ENCODE measurements at regions not wholly inside any gene's neighbourhood (a gene's known extent, or its start where the extent isn't known, plus 50 kb on each side); places are given as distances from the start of the nearest gene placed in this dataset.

DNA sequence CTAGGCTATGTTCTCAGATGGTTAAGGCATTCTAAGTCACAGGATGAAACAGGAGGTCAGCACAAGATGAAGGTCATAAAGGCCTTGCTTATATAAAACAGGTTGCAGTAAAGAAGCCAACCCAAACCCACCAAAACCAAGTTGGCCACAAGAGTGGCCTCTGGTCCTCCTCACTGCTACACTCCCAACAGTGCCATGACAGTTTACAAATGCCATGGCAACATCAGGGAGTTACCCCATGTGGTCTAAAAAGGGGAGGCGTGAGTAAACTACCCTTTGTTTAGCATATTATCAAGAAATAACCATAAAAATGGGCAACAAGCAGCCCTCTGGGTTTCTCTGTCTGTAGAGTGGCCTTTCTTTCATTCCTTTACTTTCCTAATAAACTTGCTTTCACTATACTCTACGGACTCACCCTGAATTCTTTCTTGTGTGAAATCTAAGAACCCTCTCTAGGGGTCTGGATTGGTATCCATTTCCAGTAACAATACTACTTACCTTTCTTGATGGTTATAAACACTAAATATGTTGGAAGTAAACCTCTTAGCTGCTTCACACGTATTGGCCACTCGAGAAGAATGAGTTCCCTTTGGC, 1237.9 kb downstream of the FAM181B start:
- no peak for DNase-seq

- no peak for DNase-seq
These were observed 1239.2 kb downstream of the FAM181B start for GRCh38 chr11:81494431-81494830.

- no peak for DNase-seq
These were observed 1240.7 kb downstream of the FAM181B start for GRCh38 chr11:81492923-81493445.

DNA sequence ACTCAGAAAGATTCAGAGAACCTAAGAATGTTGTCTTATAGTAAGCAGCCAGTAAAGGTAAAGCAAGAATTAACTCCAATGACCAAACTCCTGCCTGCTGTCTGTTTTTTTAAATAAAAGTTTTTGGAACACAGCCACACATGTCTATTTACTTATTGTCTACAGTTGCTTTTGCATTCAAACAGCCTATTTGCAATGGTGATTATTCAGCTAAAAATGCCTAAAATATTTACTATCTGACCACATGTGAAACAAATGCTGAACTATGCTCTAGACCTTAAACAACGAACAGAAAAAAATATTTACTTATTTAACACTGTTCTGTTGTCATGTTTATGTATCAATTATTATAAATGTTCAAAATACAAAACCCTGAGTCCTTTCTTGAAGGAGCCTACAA, 1246.6 kb downstream of the FAM181B start:
- no peak for DNase-seq

GRCh38 chr11:81484196-81484595, 1249.5 kb downstream of the FAM181B start:
- no peak for DNase-seq

GRCh38 chr11:81477277-81477676, 1256.4 kb downstream of the FAM181B start:
- DNase-seq = no peak

DNA sequence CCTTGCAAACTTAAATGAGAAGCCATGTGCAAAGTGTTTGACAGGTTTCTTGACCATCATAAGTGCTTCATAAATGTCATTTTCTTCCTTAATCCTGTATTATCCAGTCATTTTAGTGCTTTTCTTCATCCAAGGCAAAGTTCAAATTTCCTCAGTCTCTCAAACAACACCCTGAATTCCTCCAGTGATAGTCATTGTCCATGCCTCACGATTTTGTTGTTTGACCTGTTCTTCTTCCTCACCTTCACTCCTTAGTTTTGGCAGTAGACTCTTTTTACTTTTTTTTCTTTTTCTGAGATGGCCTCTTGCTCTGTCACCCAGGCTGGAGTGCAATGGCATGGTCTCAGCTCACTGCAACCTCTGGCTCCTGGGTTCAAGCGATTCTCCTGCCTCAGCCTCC, 1257.3 kb downstream of the FAM181B start:
- no peak for DNase-seq

- DNase-seq = no peak
These were observed 1261.0 kb downstream of the FAM181B start for GRCh38 chr11:81472646-81473045.

- no peak for DNase-seq
These were observed 1263.2 kb downstream of the FAM181B start for GRCh38 chr11:81470446-81470845.

- DNase-seq = no peak
These were observed 1273.8 kb downstream of the FAM181B start for GRCh38 chr11:81459766-81460306.

- DNase-seq = no peak
These were observed 1284.0 kb downstream of the FAM181B start for GRCh38 chr11:81449588-81450156.

DNA sequence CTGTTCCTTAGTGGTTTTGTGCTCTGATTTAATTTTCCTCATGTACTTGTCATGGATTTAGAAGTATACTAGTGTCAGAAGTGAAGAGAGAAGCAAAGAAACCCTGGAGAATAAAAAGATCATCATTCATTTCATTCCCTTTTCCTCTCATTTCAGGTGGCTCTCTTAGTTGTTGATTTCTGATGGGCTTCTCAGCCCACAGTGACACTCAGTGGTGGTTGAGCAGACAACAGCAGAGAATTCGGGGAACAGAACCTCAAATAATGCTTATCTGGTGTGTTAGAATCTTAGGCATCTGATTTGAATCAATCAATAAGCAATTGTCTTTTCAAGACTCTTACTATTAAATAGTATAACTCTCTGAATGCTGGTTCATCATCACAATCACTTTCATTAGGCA, 1289.4 kb downstream of the FAM181B start:
- no peak for DNase-seq

DNA sequence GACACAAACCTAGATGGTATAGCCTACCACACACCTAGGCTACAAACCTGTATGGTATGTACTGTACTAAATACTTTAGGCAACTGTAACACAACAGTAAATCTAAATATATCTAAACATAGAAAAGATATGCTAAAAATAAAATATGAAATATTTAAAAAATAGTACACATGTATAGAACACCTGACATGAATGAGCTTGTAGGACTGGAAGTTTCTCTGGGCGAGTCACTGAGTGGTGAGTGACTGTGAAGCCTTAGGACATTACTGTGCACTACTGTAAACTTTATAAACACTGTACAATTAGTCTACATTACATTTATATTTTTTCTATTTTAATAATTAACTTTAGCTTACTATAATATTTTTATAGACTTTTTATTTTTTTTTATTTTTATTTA, 1301.3 kb downstream of the FAM181B start:
- no peak for DNase-seq

GRCh38 chr11:81424822-81425221, 1308.8 kb downstream of the FAM181B start:
- no peak for DNase-seq

DNA sequence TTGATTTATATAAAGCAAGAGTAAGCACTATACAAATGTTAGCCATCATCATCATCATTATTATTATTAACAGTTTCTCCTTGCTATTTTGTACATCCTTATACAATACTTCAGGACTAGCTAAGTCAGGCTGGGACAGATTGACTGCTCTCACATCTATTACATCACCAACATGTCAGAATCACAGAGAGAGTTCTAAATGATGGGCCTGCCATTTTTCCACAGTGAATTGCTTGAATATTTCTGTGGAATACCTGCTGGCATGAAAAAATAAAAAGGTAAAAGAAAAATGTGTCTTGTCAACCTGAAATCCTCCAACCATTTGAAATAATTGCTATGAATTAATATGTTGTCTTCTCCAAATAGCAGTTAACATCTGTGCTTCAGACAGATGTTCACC, 1311.3 kb downstream of the FAM181B start:
- no peak for DNase-seq

- DNase-seq = no peak
These were observed 1312.3 kb downstream of the FAM181B start for GRCh38 chr11:81421251-81421860.

- no peak for DNase-seq
These were observed 1312.9 kb downstream of the FAM181B start for GRCh38 chr11:81420668-81421250.

DNA sequence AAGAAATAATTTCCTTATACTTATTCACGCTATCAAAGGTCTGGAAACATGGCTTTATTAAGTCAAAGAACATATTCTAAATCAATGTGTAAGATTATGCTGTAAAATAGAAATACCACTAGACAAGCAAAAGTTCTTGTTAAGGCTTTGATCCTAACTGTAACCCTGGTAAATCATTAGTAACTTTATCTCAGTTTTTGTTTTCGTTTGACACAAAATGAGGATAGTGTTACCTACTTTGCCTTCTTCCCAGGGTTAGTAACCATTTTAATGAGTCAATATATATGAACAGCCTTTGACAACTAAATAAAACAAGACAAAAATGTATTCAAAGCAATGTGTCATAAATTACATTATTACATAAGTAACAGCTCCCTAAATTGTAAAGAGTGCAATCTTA, 1336.3 kb downstream of the FAM181B start:
- DNase-seq = no peak

- no peak for DNase-seq
These were observed 1339.4 kb downstream of the FAM181B start for GRCh38 chr11:81394311-81394710.

GRCh38 chr11:81388326-81388725, 1345.3 kb downstream of the FAM181B start:
- no peak for DNase-seq

- DNase-seq = no peak
These were observed 1353.3 kb downstream of the FAM181B start for GRCh38 chr11:81380395-81380794.

GRCh38 chr11:81377418-81377817, 1356.2 kb downstream of the FAM181B start:
- DNase-seq = no peak

- DNase-seq = no peak
These were observed 1359.7 kb downstream of the FAM181B start for GRCh38 chr11:81373986-81374385.

DNA sequence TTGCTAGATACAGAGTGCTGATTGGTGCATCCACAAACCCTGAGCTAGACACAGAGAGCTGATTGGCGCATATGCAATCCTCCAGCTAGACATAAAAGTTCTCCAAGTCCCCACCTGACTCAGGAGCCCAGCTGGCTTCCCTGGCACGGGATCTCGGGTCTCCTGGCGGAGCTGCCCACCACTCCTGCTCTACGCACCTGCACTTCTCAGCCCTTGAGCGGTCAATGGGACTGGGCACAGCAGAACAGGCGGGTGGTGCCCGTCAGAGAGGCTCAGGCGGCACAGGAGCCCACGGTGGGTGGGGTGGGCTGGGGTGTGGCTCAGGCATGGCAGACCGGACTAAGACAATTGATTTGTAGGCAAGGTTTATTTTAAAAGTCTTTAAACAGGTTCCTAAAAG, 1365.5 kb downstream of the FAM181B start:
- DNase-seq = no peak

Data from activated gamma-delta T cell (primary cell).